COLO668 (cell line): ENCODE measurements at regions not wholly inside any gene's neighbourhood (a gene's known extent, or its start where the extent isn't known, plus 50 kb on each side); places are given as distances from the start of the nearest gene placed in this dataset.
A peak's percentile ranks its signal among the peaks of the same experiment; 100 is the strongest.
"Not testable (repeated sequence)": the region's sequence is repeated elsewhere in the genome, so short reads cannot be mapped to it uniquely, and the experiment has no call there.

Source experiments
- DNase-seq: peaks from one replicate; lab custom pipeline; 2025; ENCODE audit not compliant: unreplicated experiment; lab: John Stamatoyannopoulos, UW

GRCh38 chr17:72565006-72565405 lies 444.2 kb downstream of the SOX9 start:
- no peak for DNase-seq

DNA sequence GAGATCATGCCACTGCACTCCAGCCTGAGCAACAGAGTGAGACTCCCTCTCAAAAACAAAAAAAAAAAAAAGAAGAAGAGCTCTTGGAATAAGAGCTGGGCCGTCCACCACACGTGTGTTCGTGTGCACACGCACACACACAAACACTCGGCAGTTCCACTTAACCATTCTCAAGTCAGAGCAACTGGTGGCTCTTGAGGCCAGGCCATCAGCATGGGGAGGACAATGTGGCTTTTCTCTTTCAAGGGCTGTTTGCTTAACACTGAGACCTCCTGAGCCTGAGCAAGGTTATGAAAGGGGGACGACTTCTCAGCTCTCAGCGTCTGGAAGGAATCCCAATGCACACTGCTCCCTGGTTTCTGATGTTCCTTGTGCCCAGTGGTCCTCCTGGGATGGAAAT lies 444.9 kb downstream of the SOX9 start:
- DNase-seq = no peak

- DNase-seq = no peak
Measured at GRCh38 chr17:72566671-72567484, 446.1 kb downstream of the SOX9 start.

GRCh38 chr17:72567774-72568173 lies 447.0 kb downstream of the SOX9 start:
- DNase-seq = no peak

GRCh38 chr17:72569148-72569946 lies 448.5 kb downstream of the SOX9 start:
- DNase-seq = peak; percentile 67

GRCh38 chr17:72571813-72572396 lies 451.1 kb downstream of the SOX9 start:
- DNase-seq = peak; percentile 25

GRCh38 chr17:72572604-72573491 lies 452.0 kb downstream of the SOX9 start:
- no peak for DNase-seq

DNA sequence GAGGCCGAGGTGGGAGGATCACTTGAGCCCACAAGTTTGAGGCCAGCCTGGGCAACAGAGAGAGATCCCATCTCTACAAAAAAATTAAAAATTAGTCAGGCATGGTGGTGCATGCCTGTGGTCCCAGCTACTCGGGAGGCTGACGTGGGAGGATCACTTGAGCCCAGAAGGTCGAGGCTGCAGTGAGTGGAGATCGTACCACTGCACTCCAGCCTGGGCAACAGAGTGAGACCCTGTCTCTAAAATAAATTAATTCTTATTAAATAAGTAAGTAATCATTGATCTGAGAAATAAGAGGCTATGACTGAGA lies 452.6 kb downstream of the SOX9 start:
- DNase-seq = not testable (repeated sequence)

GRCh38 chr17:72574675-72575510 lies 454.1 kb downstream of the SOX9 start:
- no peak for DNase-seq

DNA sequence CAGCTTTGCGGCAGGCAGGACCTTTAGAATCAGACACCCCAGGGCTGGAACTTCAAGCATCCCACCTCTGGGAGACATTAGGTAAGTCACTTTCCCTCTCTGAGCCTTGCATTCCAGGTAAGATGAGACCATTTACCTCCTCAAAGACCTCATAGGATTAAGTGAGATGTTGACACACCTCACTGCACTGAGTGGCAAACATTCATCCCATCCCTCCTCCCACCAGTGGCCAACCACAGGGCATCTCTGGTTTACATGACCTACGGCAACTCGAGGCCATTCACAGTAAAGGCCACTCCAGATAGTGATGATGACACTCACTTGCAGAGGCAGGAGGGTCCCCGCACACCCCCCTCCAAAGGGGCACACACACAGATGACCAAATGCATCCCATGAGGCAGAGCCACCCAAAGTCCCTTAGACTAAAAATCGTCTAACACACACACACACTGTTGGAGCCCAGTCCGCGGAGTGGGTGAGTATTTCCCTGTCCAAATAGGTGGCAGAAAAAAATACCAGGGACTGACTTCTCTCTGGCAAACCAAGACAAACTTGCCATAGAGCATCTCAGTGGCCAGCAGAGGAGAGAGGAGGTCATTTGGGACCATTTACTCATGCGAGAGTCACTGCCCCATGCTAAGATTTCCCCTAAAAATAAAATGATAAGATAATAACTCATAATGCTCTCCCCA lies 454.9 kb downstream of the SOX9 start:
- DNase-seq = peak; percentile 13

DNA sequence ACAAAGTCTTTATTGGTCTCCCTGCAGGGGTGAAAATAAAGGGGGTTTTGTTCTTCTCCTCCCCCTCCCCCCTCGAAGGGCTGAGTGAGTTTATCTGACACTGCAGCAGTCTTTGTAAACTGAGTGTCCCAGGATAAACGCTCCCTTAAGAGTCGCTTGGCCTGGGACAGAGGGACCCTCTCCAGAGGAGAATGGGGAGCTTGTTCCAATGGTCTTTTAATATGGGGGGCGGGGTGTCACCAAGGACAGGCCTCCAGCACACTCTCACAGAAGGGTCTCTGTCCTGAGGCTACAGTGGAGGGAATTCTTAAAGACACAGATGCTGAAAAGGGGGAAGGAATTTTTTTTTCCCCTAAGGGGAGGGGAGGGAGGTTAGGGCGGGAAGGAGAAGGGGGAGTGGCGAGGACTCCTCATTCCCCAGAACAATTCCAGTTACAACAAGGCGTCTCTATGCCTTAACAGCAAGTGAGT lies 455.5 kb downstream of the SOX9 start:
- DNase-seq = no peak

- DNase-seq = no peak
Measured at GRCh38 chr17:72578817-72579470, 458.1 kb downstream of the SOX9 start.

GRCh38 chr17:72579990-72580320 lies 459.1 kb downstream of the SOX9 start:
- DNase-seq = no peak

- DNase-seq = peak; percentile 84
Measured at GRCh38 chr17:72580321-72581127, 459.7 kb downstream of the SOX9 start.

- no peak for DNase-seq
Measured at GRCh38 chr17:72587156-72587555, 466.3 kb downstream of the SOX9 start.

DNA sequence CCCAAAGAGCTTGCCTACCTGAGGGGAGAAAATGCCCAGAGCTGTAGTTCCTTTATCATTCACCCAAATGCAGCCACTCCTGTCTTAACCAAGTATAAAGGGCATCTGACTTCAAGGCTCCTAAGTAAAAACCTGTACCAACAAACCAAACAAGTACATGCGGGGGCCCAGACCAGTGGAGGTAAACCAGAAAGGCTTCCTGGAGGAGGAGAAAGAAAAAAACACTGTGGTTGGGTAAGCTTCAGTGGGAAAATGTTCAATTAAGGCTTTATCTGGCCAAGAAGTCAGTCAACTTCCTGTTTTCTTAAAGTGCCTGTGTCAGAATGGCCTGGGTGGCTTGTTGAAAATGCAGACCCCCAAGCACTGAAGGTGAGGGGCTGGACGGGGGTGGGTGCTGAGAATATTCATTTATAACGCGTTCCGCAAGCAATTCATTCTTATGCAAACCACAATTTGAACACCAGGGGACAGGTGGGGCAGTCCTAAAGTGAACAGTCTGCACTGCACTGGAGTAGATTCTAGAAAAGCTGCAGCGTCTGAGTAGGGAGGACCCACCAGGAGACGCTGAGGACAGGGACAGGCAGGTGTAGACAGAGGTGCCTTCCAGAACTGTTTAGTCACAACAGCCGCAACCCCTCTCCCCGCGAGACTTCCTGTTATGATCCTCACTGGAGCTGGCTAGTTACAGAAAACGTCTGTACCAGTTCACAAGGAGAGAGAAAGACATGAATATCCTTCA lies 467.1 kb downstream of the SOX9 start:
- DNase-seq = peak; percentile 69

DNA sequence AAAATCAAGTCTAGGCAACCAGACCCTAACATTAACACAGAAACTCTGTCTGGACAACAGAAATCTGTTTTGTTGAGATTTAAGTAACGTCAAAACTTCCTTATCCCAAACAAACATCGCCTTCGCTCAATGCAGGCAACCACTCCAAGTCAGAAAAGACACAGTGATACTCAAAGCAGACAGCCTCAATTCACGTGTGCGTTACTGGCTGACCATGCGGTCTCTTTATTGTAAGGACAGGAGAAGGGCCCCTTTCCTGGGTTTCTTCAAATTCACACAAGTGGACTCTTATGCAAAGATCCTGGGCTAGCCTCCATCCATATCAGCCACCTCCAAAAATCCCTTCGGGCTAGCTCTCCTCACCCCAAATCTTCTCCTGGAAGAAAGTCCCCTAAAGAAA lies 467.7 kb downstream of the SOX9 start:
- DNase-seq = no peak

GRCh38 chr17:72588961-72589360 lies 468.1 kb downstream of the SOX9 start:
- peak; percentile 89 for DNase-seq
